ENCODE measurements at regions not wholly inside any gene's neighbourhood (a gene's known extent, or its start where the extent isn't known, plus 50 kb on each side); places are given as distances from the start of the nearest gene placed in this dataset.

- no peak for TF ChIP-seq POLR2A (IDR thresholded peaks at IDR 0.05)
- TF ChIP-seq, protein P1, sequence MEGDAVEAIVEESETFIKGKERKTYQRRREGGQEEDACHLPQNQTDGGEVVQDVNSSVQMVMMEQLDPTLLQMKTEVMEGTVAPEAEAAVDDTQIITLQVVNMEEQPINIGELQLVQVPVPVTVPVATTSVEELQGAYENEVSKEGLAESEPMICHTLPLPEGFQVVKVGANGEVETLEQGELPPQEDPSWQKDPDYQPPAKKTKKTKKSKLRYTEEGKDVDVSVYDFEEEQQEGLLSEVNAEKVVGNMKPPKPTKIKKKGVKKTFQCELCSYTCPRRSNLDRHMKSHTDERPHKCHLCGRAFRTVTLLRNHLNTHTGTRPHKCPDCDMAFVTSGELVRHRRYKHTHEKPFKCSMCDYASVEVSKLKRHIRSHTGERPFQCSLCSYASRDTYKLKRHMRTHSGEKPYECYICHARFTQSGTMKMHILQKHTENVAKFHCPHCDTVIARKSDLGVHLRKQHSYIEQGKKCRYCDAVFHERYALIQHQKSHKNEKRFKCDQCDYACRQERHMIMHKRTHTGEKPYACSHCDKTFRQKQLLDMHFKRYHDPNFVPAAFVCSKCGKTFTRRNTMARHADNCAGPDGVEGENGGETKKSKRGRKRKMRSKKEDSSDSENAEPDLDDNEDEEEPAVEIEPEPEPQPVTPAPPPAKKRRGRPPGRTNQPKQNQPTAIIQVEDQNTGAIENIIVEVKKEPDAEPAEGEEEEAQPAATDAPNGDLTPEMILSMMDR (IDR thresholded peaks at IDR 0.05 in 8 of 11, conservative IDR thresholded peaks at IDR 0.05 in 3 of 11) = no peak
- no peak for TF ChIP-seq POLR2AphosphoS5 (IDR thresholded peaks at IDR 0.05)
Observed at GRCh38 chr4:132062611-132063239, 1086.4 kb upstream of the PCDH10 start.

Measured in spleen (tissue), 7 donors.